GM10248 (cell line): ENCODE measurements at regions not wholly inside any gene's neighbourhood (a gene's known extent, or its start where the extent isn't known, plus 50 kb on each side); places are given as distances from the start of the nearest gene placed in this dataset.

Source experiments
- CTCF ChIA-PET: fragments of 300-600 bp; sonication (Branson Sonifier 250); formaldehyde crosslinking; extraction: SDS; loops from one replicate; lab custom pipeline; 2021; ENCODE audit warnings: antibody characterized with exemption; lab: Yijun Ruan, JAX
- POLR2A ChIA-PET: fragments of 350-650 bp; sonication (Branson Sonifier 250); formaldehyde crosslinking; extraction: SDS; loops from one replicate; lab custom pipeline; 2020; ENCODE audit warnings: antibody characterized with exemption; lab: Yijun Ruan, JAX
- DNase-seq: peaks from one replicate; pipeline ENCODE4 v3.0.0; 2012; ENCODE audit errors: extremely low spot score
- TF ChIP-seq, protein P1 (sequence below): IDR thresholded peaks from 2 replicates; pipeline ENCODE4 v1.5.1; 2012; ENCODE audit warnings: mild to moderate bottlenecking, low read depth; ENCODE audit errors: extremely low read depth, missing control alignments, control extremely low read depth

DNA sequence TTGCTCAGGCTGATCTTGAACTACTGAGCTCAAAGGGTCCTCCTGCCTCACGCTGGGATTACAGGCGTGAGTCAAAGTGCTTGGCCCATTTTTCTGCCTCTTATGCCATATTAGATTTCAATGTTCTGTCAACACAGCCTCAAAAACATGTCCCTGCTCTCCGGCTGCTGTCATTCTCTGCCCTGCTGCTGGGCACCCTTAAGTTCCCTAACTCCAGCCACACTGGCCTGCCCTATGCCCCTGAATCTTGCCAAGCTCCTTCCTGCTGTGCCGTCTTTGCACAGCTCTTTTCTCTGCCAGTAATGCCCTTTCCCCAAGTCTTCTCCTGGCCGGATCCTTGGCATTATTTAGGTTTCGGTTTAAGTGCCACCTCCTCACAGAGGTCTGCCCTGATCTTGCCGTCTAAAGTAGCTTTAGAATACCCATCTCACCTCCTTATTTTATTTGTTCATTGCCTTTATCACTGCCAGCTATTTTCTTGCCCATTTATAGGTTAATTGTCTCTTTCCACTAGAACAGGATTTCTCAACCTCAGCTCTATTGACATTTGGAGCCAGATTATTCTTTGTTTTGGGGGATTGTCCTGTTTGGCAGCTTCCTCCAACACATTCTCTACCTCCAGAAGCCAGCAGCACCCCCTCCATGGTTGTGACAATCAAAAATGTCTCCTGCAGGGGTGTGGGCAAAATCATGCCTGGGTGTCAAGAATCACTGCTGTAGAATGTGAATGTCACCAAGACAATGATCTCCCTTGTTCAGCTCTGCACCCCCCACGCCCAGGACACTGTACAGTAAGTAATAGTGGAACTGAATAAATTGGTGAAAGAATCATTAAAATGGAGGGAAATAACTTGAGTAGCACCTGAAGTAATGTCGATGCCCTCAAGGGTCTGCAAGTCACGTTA lies 168.2 kb downstream of the CYLD start:
- POLR2A ChIA-PET, result no interaction called here
- CTCF ChIA-PET, result interaction anchor here (0.9 to 1.1 kb wide), 2 partner anchors 16 to 18 kb away, joined by 3 read pairs; no protein-coding TSS in a partner anchor
- TF ChIP-seq, protein P1, sequence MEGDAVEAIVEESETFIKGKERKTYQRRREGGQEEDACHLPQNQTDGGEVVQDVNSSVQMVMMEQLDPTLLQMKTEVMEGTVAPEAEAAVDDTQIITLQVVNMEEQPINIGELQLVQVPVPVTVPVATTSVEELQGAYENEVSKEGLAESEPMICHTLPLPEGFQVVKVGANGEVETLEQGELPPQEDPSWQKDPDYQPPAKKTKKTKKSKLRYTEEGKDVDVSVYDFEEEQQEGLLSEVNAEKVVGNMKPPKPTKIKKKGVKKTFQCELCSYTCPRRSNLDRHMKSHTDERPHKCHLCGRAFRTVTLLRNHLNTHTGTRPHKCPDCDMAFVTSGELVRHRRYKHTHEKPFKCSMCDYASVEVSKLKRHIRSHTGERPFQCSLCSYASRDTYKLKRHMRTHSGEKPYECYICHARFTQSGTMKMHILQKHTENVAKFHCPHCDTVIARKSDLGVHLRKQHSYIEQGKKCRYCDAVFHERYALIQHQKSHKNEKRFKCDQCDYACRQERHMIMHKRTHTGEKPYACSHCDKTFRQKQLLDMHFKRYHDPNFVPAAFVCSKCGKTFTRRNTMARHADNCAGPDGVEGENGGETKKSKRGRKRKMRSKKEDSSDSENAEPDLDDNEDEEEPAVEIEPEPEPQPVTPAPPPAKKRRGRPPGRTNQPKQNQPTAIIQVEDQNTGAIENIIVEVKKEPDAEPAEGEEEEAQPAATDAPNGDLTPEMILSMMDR, result no peak
- DNase-seq, result no peak

DNA sequence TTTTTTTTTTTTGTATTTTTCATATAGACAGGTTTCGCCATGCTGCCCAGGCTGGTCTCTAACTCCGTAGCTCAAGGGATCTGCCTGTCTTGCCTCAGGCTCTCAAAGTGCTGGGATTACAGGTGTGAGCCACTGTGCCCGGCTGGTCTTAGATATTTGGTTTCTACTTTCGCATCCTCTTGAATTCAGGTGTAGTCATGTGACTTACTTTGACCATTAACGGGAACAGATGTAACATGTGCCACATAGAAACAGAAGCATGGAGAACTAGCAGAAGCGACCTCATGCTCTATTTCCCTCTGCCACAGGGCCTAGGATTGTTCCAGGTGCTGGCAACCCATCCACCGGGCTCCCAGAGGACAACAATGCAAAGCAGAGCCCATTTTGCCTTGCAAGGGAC lies 166.6 kb downstream of the CYLD start:
- ChIA-PET POLR2A (no interaction called here), CTCF (interaction anchor here (1.0 kb wide), 1 partner anchor 8 kb away, joined by 3 read pairs; no protein-coding TSS in a partner anchor)
- TF ChIP-seq, protein P1, result no peak
- no peak for DNase-seq

DNA sequence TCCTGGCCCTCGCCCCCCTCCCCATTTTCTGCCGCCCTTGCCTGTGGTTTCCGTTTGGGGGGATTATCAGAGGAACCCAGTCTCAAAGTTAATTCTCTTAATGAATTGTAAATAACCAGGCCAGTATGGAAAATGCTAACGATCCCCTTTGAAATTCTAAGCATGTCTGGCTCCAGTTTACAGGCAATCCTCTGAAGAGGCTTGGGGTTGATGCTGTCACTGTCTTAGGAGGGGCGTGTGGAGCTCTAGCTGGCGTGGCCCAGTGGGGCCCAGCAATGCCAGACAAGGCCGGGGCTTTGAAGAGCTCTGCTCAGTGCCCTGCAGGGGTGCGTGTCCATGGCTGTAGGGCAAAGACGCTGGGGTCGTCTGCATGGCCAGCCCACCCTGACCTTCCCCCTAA lies 164.6 kb downstream of the CYLD start:
- ChIA-PET CTCF (no interaction called here), POLR2A (no interaction called here)
- no peak for DNase-seq
- TF ChIP-seq, protein P1, result no peak

DNA sequence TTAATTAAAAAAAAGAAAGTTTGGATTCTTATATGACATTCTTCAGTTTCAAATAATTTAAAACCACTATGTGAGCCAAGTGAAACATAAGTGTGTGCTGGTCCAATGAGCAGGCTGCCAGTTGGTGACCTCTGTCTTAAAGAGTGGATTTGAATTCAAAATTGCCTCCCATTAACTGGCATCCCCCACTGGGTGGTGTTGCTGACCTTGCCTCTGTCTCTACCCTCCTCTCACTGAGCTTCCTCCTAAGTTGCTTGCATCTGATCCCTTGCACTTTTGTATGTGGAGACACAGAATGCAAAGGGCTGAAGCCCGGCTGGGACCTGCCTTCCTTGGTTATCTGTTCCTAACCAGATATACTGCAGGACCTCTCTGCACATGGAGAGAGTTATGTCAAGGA lies 160.6 kb downstream of the CYLD start:
- TF ChIP-seq, protein P1, result no peak
- ChIA-PET POLR2A (no interaction called here), CTCF (interaction anchor here (1.2 to 2.3 kb wide), 2 partner anchors 19 to 96 kb away, joined by 4 to 6 read pairs; no protein-coding TSS in a partner anchor)
- DNase-seq, result no peak

DNA sequence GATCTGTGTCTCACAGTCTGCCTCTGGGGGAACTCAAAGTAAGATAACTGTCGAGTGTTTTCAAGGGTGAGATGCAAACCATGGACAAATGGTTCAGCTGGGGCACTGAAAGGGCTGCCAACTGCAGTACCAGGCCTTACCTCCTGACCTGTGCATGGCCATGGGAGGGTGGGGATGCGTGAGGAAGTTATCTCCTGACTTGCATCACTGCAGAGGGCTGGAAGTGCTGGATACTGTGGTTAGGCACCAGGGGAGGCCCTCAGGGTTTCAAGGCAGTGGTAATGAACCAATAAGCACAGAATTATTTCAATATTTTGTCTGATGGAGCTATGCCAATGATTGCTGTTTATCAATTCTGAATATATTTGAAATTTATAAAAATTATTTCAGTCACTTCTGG lies 159.2 kb downstream of the CYLD start:
- ChIA-PET POLR2A (no interaction called here), CTCF (interaction anchor here (2.3 kb wide), 1 partner anchor 17 kb away, joined by 6 read pairs; no protein-coding TSS in a partner anchor)
- TF ChIP-seq, protein P1, result no peak
- DNase-seq, result no peak

DNA sequence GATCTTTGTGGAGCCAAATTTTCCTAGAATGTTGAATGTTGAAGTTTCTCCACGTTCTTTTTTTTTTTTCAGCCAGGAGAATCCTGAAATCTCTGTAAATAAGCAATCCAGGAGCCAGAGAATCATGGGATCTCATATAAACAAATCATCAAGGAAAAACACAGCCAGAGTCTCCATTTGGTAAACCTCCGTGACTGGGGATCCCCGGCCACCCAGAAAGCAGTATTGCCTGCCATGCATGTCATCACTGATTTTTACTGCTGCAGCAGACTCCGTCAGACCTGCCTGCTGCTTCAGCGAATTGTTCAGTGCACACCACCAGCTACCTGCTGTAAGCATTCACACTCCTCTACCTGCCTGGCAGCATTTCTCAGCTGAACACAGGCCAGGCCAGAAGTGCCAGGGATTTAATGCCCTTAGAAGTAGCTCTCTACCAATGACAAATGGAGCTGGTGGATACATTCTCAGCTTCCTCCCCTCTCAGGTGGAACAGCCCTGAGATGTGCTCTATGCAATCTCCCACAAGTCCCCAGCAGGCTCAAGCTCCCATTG lies 158.6 kb downstream of the CYLD start:
- ChIA-PET CTCF (no interaction called here), POLR2A (no interaction called here)

More for the DNA sequence above, 158.6 kb downstream of the CYLD start:
- DNase-seq, result no peak
- TF ChIP-seq, protein P1, result no peak
